Left ventricle myocardium inferior (tissue), 1 donor: ENCODE measurements at regions not wholly inside any gene's neighbourhood (a gene's known extent, or its start where the extent isn't known, plus 50 kb on each side); places are given as distances from the start of the nearest gene placed in this dataset.

Source experiments
- DNase-seq: peaks from one replicate; pipeline ENCODE4 v3.0.0-alpha.2; 2020
- H3K27ac ChIP-seq: fragments of 200-600 bp; replicated peaks from 2 replicates; pipeline ENCODE4 v1.8.0; 2021
- H3K27me3 ChIP-seq: fragments of 200-600 bp; 2 replicates; pipeline ENCODE4 v1.8.0; 2021; ENCODE audit warnings: low read depth
- H3K36me3 ChIP-seq: fragments of 200-600 bp; 2 replicates; pipeline ENCODE4 v1.8.0; 2021
- H3K4me1 ChIP-seq: fragments of 200-600 bp; 2 replicates; pipeline ENCODE4 v1.8.0; 2021
- H3K4me3 ChIP-seq: fragments of 200-600 bp; 2 replicates; pipeline ENCODE4 v1.8.0; 2021; ENCODE audit warnings: mild to moderate bottlenecking, moderate library complexity
- H3K9me3 ChIP-seq: fragments of 200-600 bp; replicated peaks from 2 replicates; pipeline ENCODE4 v1.8.0; 2021
- intact Hi-C: fragments of 100-400 bp; cut with micrococcal nuclease; formaldehyde crosslinking; loops from one replicate; pipeline ENCODE4 v1.11.0; 2022
- TF ChIP-seq, protein P1 (sequence below): fragments of 200-600 bp; IDR thresholded peaks from 2 replicates; pipeline ENCODE4 v1.8.0; 2021; ENCODE audit warnings: antibody characterized with exemption, mild to moderate bottlenecking, borderline replicate concordance
- donor health status: DM: no; HTN: yes; CAD: no; lungs with severe emphysema.

DNA sequence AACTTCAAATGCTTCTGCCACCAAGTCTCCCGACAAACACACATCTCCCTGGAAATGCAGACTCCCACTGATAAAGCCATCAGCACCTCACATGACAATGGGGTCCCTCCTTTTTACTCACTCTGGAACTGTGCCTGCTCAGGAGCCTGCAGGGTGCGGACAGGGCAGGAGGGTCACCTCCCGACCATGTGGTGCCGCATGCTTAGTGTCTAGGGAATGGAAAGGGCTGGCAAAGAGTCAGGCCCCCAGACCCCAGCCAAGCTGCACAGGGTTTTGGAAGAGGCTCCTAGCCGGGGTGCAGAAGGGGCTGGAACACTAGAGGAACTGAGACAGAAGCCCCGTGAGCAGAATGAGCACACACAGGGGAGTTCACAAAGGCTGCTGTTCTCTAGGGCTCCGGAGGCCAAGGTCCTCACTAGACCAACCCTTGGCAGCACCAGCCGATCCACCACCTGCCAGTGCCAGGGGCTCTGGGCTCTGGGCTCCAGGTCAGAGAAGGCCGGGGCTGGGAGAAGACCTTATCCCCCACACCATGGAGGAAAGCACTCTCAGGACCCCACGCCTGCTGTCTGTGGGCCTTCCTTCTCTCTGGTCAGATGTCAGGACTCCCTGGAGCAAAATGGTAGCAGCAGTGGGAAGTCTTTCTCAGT lies 125.1 kb upstream of the FGF3 start:
- no peaks in the 10 kb centered on the region for H3K36me3 ChIP-seq
- H3K4me1 ChIP-seq = peaks cover 14% of the 10 kb centered on the region
- peak; percentile 5 for DNase-seq
- intact Hi-C loops = no loop called here
- TF ChIP-seq, protein P1, sequence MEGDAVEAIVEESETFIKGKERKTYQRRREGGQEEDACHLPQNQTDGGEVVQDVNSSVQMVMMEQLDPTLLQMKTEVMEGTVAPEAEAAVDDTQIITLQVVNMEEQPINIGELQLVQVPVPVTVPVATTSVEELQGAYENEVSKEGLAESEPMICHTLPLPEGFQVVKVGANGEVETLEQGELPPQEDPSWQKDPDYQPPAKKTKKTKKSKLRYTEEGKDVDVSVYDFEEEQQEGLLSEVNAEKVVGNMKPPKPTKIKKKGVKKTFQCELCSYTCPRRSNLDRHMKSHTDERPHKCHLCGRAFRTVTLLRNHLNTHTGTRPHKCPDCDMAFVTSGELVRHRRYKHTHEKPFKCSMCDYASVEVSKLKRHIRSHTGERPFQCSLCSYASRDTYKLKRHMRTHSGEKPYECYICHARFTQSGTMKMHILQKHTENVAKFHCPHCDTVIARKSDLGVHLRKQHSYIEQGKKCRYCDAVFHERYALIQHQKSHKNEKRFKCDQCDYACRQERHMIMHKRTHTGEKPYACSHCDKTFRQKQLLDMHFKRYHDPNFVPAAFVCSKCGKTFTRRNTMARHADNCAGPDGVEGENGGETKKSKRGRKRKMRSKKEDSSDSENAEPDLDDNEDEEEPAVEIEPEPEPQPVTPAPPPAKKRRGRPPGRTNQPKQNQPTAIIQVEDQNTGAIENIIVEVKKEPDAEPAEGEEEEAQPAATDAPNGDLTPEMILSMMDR = no peak
- H3K4me3 ChIP-seq = no peak overlapping the region
- peaks cover 26% of the 10 kb centered on the region for H3K27me3 ChIP-seq
- no peaks in the 10 kb centered on the region for H3K9me3 ChIP-seq
- peak overlapping the region; percentile 60 for H3K27ac ChIP-seq

GRCh38 chr11:69945157-69945556 lies 125.9 kb upstream of the FGF3 start:
- Histone ChIP-seq H3K27ac (no peak overlapping the region), H3K4me3 (no peak overlapping the region), H3K9me3 (peaks cover 2% of the 10 kb centered on the region), H3K4me1 (peaks cover 11% of the 10 kb centered on the region), H3K27me3 (peaks cover 29% of the 10 kb centered on the region), H3K36me3 (no peaks in the 10 kb centered on the region)
- TF ChIP-seq, protein P1 = no peak
- no peak for DNase-seq
- intact Hi-C loops = no loop called here

- H3K4me3 ChIP-seq = no peak overlapping the region
- H3K36me3 ChIP-seq = no peaks in the 10 kb centered on the region
- peaks cover 5% of the 10 kb centered on the region for H3K4me1 ChIP-seq
- H3K27me3 ChIP-seq = peaks cover 41% of the 10 kb centered on the region
- H3K9me3 ChIP-seq = peaks cover 5% of the 10 kb centered on the region
- intact Hi-C loops = no loop called here
- TF ChIP-seq, protein P1 = no peak
- H3K27ac ChIP-seq = no peak overlapping the region
- DNase-seq = no peak
These were observed 128.0 kb upstream of the FGF3 start for GRCh38 chr11:69947059-69947792.

GRCh38 chr11:69947793-69948255 lies 128.6 kb upstream of the FGF3 start:
- H3K4me1 ChIP-seq = peaks cover 5% of the 10 kb centered on the region
- no peak overlapping the region for H3K27ac ChIP-seq
- peaks cover 41% of the 10 kb centered on the region for H3K27me3 ChIP-seq
- DNase-seq = peak; percentile 1
- H3K4me3 ChIP-seq = no peak overlapping the region
- peaks cover 5% of the 10 kb centered on the region for H3K9me3 ChIP-seq
- no peaks in the 10 kb centered on the region for H3K36me3 ChIP-seq
- TF ChIP-seq, protein P1 = no peak
- intact Hi-C loops = no loop called here

DNA sequence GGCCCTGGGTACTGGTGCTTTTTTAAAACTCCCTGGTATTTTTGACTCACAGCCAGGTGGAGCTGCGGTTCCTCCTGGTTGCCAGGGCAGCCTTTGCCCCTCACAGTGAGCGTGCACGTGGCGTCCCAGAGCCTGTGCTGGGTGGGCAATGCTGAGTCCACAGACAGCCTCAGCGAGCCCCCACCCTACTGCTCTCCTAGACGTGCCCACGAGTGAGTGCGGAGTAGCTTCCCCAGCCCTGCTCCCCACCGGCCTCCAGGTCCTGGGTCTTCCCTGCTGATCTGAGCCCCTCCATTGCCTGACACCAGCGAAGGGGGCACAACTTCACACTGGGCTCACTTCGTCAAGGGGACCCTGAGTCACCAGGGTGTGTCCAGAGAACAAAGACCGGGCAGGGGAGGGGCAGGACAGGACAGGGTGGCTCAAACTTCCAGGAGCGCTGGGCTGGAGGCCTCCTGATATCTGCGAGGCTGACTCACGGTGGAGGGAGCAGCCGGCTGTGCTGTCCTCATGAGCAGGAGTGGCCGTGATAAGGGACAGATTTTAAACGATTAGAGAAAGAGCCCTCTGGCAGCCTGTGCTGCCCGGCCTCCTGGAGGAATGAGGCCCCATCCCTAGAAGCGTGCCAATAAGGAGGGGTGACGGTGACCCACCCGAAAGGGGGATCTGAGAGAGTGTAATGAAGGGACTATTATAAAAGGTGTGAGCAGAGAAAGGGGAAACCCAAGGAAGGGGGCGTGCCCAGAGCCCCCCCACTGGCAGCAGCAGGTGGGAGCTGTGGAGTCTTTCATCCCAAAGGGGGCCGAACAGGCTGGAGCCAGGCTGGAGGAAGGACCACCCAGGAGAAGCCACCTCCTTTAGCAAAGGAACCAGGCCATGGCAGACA lies 129.3 kb upstream of the FGF3 start:
- intact Hi-C loops = no loop called here
- no peak overlapping the region for H3K27ac ChIP-seq
- peaks cover 5% of the 10 kb centered on the region for H3K9me3 ChIP-seq
- peak; percentile 14 for DNase-seq
- TF ChIP-seq, protein P1 = peak; percentile 15
- H3K36me3 ChIP-seq = no peaks in the 10 kb centered on the region
- peaks cover 5% of the 10 kb centered on the region for H3K4me1 ChIP-seq
- H3K27me3 ChIP-seq = peaks cover 41% of the 10 kb centered on the region
- no peak overlapping the region for H3K4me3 ChIP-seq
